ENCODE measurements at regions not wholly inside any gene's neighbourhood (a gene's known extent, or its start where the extent isn't known, plus 50 kb on each side); places are given as distances from the start of the nearest gene placed in this dataset.

GRCh38 chr2:49661809-49662208 is 507.5 kb upstream of the FSHR start:
- no peak overlapping the region for H3K4me3 ChIP-seq (ENCODE audit: low read depth, low read length)
- TF ChIP-seq CTCF (IDR thresholded peaks at IDR 0.05; ENCODE audit: insufficient read depth, low read depth, low read length, missing control alignments), result no peak

GRCh38 chr2:49656853-49657252 is 502.5 kb upstream of the FSHR start:
- TF ChIP-seq CTCF (IDR thresholded peaks at IDR 0.05; ENCODE audit: insufficient read depth, low read depth, low read length, missing control alignments), result no peak
- H3K4me3 ChIP-seq (ENCODE audit: low read depth, low read length), result no peak overlapping the region
- no peak for DNase-seq (ENCODE audit: low read depth)

More at GRCh38 chr2:49661809-49662208, 507.5 kb upstream of the FSHR start:
- DNase-seq (ENCODE audit: low read depth), result no peak

GRCh38 chr2:49643149-49643548 is 488.8 kb upstream of the FSHR start:
- no peak for TF ChIP-seq CTCF (IDR thresholded peaks at IDR 0.05; ENCODE audit: insufficient read depth, low read depth, low read length, missing control alignments)

GRCh38 chr2:49640630-49641029 is 486.3 kb upstream of the FSHR start:
- no peak overlapping the region for H3K4me3 ChIP-seq (ENCODE audit: low read depth, low read length)
- DNase-seq (ENCODE audit: low read depth), result no peak
- TF ChIP-seq CTCF (IDR thresholded peaks at IDR 0.05; ENCODE audit: insufficient read depth, low read depth, low read length, missing control alignments), result no peak

More at GRCh38 chr2:49643149-49643548, 488.8 kb upstream of the FSHR start:
- H3K4me3 ChIP-seq (ENCODE audit: low read depth, low read length), result no peak overlapping the region
- DNase-seq (ENCODE audit: low read depth), result no peak

- TF ChIP-seq CTCF (IDR thresholded peaks at IDR 0.05; ENCODE audit: insufficient read depth, low read depth, low read length, missing control alignments), result no peak
- no peak for DNase-seq (ENCODE audit: low read depth)
- no peak overlapping the region for H3K4me3 ChIP-seq (ENCODE audit: low read depth, low read length)
Observed at GRCh38 chr2:49621016-49621415, 466.7 kb upstream of the FSHR start.

GRCh38 chr2:49619804-49620203 is 465.5 kb upstream of the FSHR start:
- DNase-seq (ENCODE audit: low read depth), result no peak
- no peak for TF ChIP-seq CTCF (IDR thresholded peaks at IDR 0.05; ENCODE audit: insufficient read depth, low read depth, low read length, missing control alignments)
- H3K4me3 ChIP-seq (ENCODE audit: low read depth, low read length), result no peak overlapping the region

- no peak for TF ChIP-seq CTCF (IDR thresholded peaks at IDR 0.05; ENCODE audit: insufficient read depth, low read depth, low read length, missing control alignments)
- H3K4me3 ChIP-seq (ENCODE audit: low read depth, low read length), result no peak overlapping the region
- no peak for DNase-seq (ENCODE audit: low read depth)
Observed at GRCh38 chr2:49618491-49618890, 464.2 kb upstream of the FSHR start.
